Esophagus squamous epithelium (tissue), 5 donors: ENCODE measurements at regions not wholly inside any gene's neighbourhood (a gene's known extent, or its start where the extent isn't known, plus 50 kb on each side); places are given as distances from the start of the nearest gene placed in this dataset.
A peak's percentile ranks its signal among the peaks of the same experiment; 100 is the strongest.

ENCODE experiments used
- DNase-seq: peaks from one replicate; lab custom pipeline; 2025; lab: John Stamatoyannopoulos, UW
- H3K27ac ChIP-seq, 4 donors: fragments of 200-600 bp; sonication (generic); one replicate each; pipeline ENCODE4 v1.5.1; 2016 to 2019; ENCODE audit warnings: mild to moderate bottlenecking in 1 of 4
- H3K27me3 ChIP-seq, 4 donors: fragments of 200-600 bp; sonication (generic); 1 replicate in 3 of 4; 2 replicates in 1 of 4; pipeline versions ENCODE4 v1.5.1 to v1.6.0; 2017 to 2021; ENCODE audit warnings: antibody characterized with exemption in 1 of 4
- H3K36me3 ChIP-seq, 3 donors: fragments of 200-600 bp; sonication (generic); one replicate each; pipeline ENCODE4 v1.5.1; 2016 to 2019
- H3K4me1 ChIP-seq, 3 donors: fragments of 200-600 bp; sonication (generic); one replicate each; pipeline ENCODE4 v1.5.1; 2017 to 2019
- H3K4me3 ChIP-seq, 4 donors: fragments of 200-600 bp; sonication (generic); 1 replicate in 3 of 4; 2 replicates in 1 of 4; pipeline ENCODE4 v1.5.1; 2016 to 2019; ENCODE audit warnings: mild to moderate bottlenecking in 2 of 4, moderate library complexity in 1 of 4
- H3K9me3 ChIP-seq, 3 donors: fragments of 200-600 bp; sonication (generic); one replicate each; pipeline ENCODE4 v1.5.1; 2016 to 2019
- POLR2A ChIP-seq, 4 donors: fragments of 450-650 bp; IDR thresholded peaks; one replicate each; pipeline ENCODE4 v1.6.1; 2017; ENCODE audit warnings: antibody characterized with exemption in 4 of 4, mild to moderate bottlenecking in 4 of 4, moderate library complexity in 3 of 4
- WGBS, 2 donors: methylation state at CpG; one replicate each; pipeline ENCODE4 v1.1.5; 2018; 5-methylcytosine and 5-hydroxymethylcytosine counted together
- intact Hi-C: fragments of 100-400 bp; cut with DNase I; formaldehyde crosslinking; loops from one replicate; pipeline ENCODE4 v1.15.0; 2022
- TF ChIP-seq, protein P1 (sequence below), 6 experiments: fragments of 450-650 bp in 4 of 6; fragments of 200-600 bp in 2 of 6; sonication (generic) in 2 of 6; IDR thresholded peaks; one replicate each; pipeline ENCODE4 v1.5.1; 2016 to 2019; ENCODE audit warnings: antibody characterized with exemption in 6 of 6, mild to moderate bottlenecking in 4 of 6, moderate library complexity in 4 of 6
- donor health status: DM: yes; HTN: yes; CAD: no.

DNA sequence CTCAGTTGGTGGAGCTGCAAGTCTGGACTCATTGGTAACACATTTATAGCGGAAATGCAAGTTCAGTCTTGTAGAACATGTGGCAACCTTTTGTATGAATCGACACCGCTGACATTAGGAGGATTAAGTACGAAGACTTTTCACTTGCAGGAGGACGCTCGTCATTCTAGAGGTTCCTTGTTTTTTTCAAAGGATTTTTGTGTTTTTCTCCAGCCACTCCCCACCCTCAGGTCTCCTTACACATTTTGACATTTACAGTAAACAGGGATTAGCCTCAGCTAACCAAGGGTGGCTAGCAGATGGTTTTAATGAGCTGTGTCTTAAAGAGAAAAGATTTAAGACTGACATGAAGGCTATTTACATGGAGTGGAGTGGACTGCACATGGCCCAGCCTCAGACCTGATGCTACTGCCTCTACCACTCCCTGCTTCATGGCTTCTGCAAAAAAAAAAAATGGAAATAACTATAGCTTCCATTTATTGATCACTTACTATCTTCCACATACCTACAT, 173.8 kb downstream of the TRIB2 start:
- TF ChIP-seq, protein P1, sequence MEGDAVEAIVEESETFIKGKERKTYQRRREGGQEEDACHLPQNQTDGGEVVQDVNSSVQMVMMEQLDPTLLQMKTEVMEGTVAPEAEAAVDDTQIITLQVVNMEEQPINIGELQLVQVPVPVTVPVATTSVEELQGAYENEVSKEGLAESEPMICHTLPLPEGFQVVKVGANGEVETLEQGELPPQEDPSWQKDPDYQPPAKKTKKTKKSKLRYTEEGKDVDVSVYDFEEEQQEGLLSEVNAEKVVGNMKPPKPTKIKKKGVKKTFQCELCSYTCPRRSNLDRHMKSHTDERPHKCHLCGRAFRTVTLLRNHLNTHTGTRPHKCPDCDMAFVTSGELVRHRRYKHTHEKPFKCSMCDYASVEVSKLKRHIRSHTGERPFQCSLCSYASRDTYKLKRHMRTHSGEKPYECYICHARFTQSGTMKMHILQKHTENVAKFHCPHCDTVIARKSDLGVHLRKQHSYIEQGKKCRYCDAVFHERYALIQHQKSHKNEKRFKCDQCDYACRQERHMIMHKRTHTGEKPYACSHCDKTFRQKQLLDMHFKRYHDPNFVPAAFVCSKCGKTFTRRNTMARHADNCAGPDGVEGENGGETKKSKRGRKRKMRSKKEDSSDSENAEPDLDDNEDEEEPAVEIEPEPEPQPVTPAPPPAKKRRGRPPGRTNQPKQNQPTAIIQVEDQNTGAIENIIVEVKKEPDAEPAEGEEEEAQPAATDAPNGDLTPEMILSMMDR (IDR thresholded peaks at IDR 0.05): no peak
- no peak for TF ChIP-seq POLR2A (IDR thresholded peaks at IDR 0.05)
- no peak overlapping the region for H3K4me3 ChIP-seq
- H3K27me3 ChIP-seq: no peaks in the 10 kb centered on the region

DNA sequence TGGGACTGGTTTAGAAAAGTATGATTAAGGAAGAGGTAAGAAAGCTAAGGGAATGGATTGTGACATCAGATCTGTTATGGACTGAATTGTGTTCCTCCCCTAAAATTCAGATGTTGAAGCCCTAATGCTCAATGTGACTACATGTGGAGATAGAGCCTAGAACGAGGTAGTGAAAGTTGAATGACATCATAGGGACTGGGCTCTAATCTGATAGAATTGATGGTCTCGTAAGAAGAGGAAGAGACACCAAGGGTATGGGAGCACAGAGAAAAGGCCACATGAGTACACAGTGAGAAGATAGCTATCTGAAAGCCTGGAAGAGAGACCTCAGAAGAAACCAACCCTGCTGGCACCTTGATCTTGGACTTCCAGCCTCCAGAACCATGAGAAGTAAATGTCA, 178.3 kb downstream of the TRIB2 start:
- peaks cover 0 to 4% (median 0%) of the 10 kb centered on the region in 3 donors for H3K9me3 ChIP-seq
- peaks cover 0 to 8% (median 0%) of the 10 kb centered on the region in 3 donors for H3K4me1 ChIP-seq
- no peaks in the 10 kb centered on the region for H3K27me3 ChIP-seq
- no peak overlapping the region for H3K27ac ChIP-seq
- DNase-seq: no peak
- H3K36me3 ChIP-seq: no peaks in the 10 kb centered on the region
- TF ChIP-seq POLR2A (IDR thresholded peaks at IDR 0.05): no peak
- TF ChIP-seq, protein P1 (IDR thresholded peaks at IDR 0.05): no peak
- no peak overlapping the region for H3K4me3 ChIP-seq
- WGBS, 2 donors: 79 to 95% methylated on average over 2 of the region's 2 CpGs
- intact Hi-C loops: no loop called here

More for the DNA sequence above, 173.8 kb downstream of the TRIB2 start:
- Histone ChIP-seq H3K36me3 (no peaks in the 10 kb centered on the region), H3K9me3 (peaks cover 0 to 4% (median 0%) of the 10 kb centered on the region in 3 donors), H3K27ac (no peak overlapping the region), H3K4me1 (no peaks in the 10 kb centered on the region)
- DNase-seq: no peak
- 44 to 76% methylated on average over 6 of the region's 6 CpGs for WGBS, 2 donors
- intact Hi-C loops: no loop called here

DNA sequence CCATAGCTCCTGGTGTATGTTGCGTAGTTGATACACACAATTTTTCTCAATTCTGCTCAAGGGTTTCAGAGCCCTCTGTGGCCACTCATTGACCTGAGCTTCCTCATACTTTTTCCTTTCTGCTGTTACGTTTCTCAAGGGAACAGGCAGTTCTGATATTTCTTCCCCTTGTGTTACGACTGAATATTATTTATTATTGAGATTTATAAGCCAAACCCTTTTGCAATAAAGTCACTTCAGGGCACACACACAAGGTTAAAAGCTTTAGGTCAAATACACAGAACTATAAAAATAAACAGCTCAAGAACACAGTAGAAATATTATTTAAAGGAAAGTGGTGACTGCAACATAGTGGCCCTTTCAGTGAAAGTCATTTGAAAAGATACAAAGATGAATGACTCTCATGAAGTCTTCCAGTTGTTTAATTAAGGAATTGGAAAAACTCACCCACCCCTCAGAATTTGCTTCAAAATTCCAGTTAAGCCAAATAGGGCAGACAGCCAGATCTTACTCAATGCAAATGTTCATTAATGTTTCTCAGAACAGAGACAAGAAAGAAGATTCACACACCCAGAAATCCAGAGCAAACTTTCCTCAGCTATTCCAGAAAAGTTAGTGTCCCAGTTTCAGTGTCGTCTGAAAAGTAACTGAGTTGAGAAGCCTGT, 179.7 kb downstream of the TRIB2 start:
- no peak for DNase-seq
- peak overlapping the region in 1 of 4 donors; percentile 30 for H3K27ac ChIP-seq
- H3K36me3 ChIP-seq: no peaks in the 10 kb centered on the region
- peaks cover 0 to 4% (median 0%) of the 10 kb centered on the region in 3 donors for H3K9me3 ChIP-seq
- WGBS, 2 donors: 56 to 73% methylated on average over 4 of the region's 4 CpGs
- intact Hi-C loops: no loop called here
- TF ChIP-seq, protein P1 (IDR thresholded peaks at IDR 0.05): no peak
- no peak for TF ChIP-seq POLR2A (IDR thresholded peaks at IDR 0.05)
- H3K27me3 ChIP-seq: no peaks in the 10 kb centered on the region
- peaks cover 0 to 8% (median 0%) of the 10 kb centered on the region in 3 donors for H3K4me1 ChIP-seq
- H3K4me3 ChIP-seq: no peak overlapping the region

DNA sequence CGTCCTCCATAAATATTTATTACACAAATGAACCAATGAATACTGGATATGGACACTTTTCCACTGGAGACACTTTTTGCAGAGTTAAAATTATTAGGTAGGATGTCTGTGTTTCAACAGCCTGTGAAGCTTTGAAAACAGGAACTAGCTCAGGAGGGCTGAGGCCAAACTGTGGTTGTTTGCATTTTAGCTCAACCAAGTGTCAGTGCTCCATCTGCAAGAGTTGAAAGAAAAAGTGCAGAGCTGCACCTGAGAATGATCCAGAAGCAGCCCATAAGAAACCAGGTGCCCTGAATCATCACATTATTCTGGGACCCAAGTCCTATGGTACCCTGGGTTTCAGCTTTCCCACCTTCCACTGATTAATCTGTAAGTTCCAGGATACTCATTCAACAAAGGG, 180.4 kb downstream of the TRIB2 start:
- intact Hi-C loops: no loop called here
- Histone ChIP-seq H3K27ac (peak overlapping the region in 1 of 4 donors; percentile 16), H3K27me3 (no peaks in the 10 kb centered on the region), H3K36me3 (no peaks in the 10 kb centered on the region), H3K4me3 (no peak overlapping the region), H3K4me1 (peaks cover 0 to 8% (median 0%) of the 10 kb centered on the region in 3 donors), H3K9me3 (no peaks in the 10 kb centered on the region)
- WGBS, 2 donors: 30 to 38% methylated on average over 1 of the region's 1 CpG
- TF ChIP-seq POLR2A (IDR thresholded peaks at IDR 0.05): no peak
- TF ChIP-seq, protein P1 (IDR thresholded peaks at IDR 0.05): no peak
- DNase-seq: no peak

DNA sequence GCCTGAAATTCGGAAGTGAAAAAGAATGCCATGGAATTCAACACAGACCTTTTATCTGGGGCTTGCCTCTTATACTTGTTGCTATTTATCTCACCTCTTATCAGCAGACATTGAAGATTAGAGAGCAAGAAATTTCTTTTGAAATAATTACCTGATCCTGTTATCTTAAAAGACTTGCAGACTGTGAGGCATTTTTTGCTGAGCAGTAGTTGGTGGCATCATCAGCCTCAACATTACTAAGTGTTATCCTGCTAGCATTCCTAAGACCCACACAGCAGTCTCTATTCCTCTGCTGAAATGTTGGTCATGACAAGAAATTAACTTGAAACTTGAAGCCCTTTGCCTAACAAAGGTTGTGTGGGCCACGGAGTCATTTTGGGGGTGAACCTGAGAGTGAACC, 186.5 kb downstream of the TRIB2 start:
- WGBS, 2 donors: 83 to 88% methylated on average over 2 of the region's 2 CpGs
- Histone ChIP-seq H3K9me3 (no peaks in the 10 kb centered on the region), H3K4me3 (no peak overlapping the region), H3K4me1 (no peaks in the 10 kb centered on the region), H3K27ac (no peak overlapping the region), H3K27me3 (no peaks in the 10 kb centered on the region), H3K36me3 (no peaks in the 10 kb centered on the region)
- TF ChIP-seq, protein P1 (IDR thresholded peaks at IDR 0.05): no peak
- TF ChIP-seq POLR2A (IDR thresholded peaks at IDR 0.05): no peak
- DNase-seq: no peak
- intact Hi-C loops: no loop called here
